Stromal cell of bone marrow (primary cell): ENCODE measurements at regions not wholly inside any gene's neighbourhood (a gene's known extent, or its start where the extent isn't known, plus 50 kb on each side); places are given as distances from the start of the nearest gene placed in this dataset.
"Not testable (repeated sequence)": the region's sequence is repeated elsewhere in the genome, so short reads cannot be mapped to it uniquely, and the experiment has no call there.

Source experiments
- DNase-seq: peaks from one replicate; pipeline ENCODE4 v3.0.0-alpha.2; 2012; ENCODE audit warnings: low read depth

GRCh38 chr4:73671348-73671747 lies 51.1 kb upstream of the RASSF6 start:
- DNase-seq: not testable (repeated sequence)

- no peak for DNase-seq
Observed at GRCh38 chr4:73673286-73673685, 53.0 kb upstream of the RASSF6 start.

- DNase-seq: peak; percentile 33
Observed at GRCh38 chr4:73674451-73674919, 54.2 kb upstream of the RASSF6 start.

GRCh38 chr4:73675623-73676022 lies 55.4 kb upstream of the RASSF6 start:
- no peak for DNase-seq

- no peak for DNase-seq
Observed at GRCh38 chr4:73676136-73676535, 55.9 kb upstream of the RASSF6 start.

- DNase-seq: no peak
Observed at GRCh38 chr4:73676861-73677323, 56.7 kb upstream of the RASSF6 start.

DNA sequence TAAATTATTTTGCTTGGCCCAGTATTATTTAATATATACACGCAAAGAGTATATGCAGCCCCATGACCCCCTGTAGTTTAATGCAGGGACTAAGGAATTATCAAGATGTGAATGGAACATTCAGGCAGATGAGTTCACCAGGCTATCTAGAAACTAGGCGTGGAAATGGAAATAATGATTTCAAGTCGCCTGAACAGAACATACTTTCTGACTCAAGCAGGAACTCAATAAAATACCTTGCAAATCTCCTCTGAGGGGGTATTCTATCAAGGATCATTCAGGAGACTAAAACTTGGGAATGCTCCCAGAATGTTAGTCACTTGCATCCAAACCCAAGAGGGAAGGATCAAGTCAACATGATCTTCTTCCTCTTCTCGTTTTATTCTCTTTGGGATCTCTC lies 59.6 kb upstream of the RASSF6 start:
- DNase-seq: peak; percentile 33

DNA sequence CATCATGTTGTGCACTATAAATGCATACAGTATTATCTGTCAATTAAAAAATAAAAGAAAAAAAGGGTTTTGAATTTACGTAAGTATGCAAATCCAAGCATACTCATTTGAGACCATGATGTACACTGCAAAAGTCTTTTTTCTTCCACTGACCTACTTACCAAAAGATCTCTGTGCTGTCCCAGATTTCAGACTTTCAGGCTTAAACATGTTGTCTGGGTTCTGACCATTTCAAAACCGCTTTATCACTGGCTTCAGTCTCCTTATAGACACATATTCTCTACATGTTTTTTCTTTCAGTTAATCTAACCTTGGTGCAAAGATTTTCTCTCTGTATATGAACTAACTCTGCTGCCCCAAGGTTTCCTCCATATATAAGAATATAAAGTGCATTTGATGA lies 58.6 kb upstream of the CXCL8 start:
- DNase-seq: no peak

- DNase-seq: no peak
Observed at GRCh38 chr4:73682508-73682907, 57.9 kb upstream of the CXCL8 start.

GRCh38 chr4:73683033-73683432 lies 57.3 kb upstream of the CXCL8 start:
- no peak for DNase-seq

GRCh38 chr4:73683456-73683855 lies 56.9 kb upstream of the CXCL8 start:
- DNase-seq: no peak

DNA sequence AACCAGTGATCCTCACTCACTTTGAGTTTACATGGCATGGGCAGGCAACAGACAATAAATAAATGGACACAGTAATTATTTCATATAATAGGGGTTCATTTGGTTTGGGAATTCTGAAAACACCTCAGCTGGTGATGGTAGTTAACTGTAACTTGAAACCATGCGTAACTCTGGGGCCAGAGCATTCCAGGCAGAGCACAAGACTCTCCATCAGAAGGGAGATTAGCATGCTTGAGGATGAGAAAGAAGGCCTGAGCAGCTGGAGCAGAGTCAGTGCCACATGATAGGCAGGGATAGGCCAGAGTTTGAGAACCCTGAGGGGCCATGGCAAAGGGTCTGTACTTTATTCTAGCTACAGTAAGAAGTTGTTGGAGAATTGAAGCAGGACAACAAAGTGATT lies 56.3 kb upstream of the CXCL8 start:
- no peak for DNase-seq

DNA sequence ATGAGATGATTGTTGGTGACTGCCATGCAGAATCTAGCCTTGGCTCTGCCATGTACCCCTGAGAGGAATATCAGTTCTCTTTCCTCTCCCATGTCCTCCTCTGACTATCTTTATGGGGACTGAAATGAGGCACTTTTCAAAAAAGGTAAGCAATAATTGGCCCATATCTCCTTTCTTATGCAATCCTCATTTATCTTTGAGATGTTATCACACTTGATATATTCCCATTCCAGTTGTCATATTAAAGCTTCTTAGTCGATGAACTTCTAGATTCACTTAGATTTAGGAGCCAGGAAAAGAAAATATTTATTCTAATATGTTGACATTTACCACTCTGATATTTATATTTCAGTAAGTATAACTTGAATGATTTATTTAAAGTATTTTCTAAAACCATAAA lies 55.3 kb upstream of the CXCL8 start:
- DNase-seq: no peak

GRCh38 chr4:73687421-73687820 lies 52.9 kb upstream of the CXCL8 start:
- no peak for DNase-seq

GRCh38 chr4:73690051-73690738 lies 50.2 kb upstream of the CXCL8 start:
- DNase-seq: peak; percentile 38
